Brain microvascular endothelial cell (primary cell): ENCODE measurements at regions not wholly inside any gene's neighbourhood (a gene's known extent, or its start where the extent isn't known, plus 50 kb on each side); places are given as distances from the start of the nearest gene placed in this dataset.

ENCODE experiments used
- DNase-seq: peaks from one replicate; pipeline ENCODE4 v3.0.0-alpha.2; 2020
- H3K27ac ChIP-seq: fragments of 250-450 bp; sonication (Bioruptor Pico); 2 replicates; pipeline ENCODE4 v1.5.1; 2020; ENCODE audit warnings: mild to moderate bottlenecking, moderate library complexity
- H3K27me3 ChIP-seq: fragments of 250-450 bp; sonication (Bioruptor Pico); replicated peaks from 2 replicates; pipeline ENCODE4 v1.5.1; 2020; ENCODE audit warnings: mild to moderate bottlenecking
- H3K36me3 ChIP-seq: fragments of 250-450 bp; sonication (Bioruptor Pico); replicated peaks from 2 replicates; pipeline ENCODE4 v1.5.1; 2020; ENCODE audit warnings: mild to moderate bottlenecking
- H3K4me3 ChIP-seq: 2 replicates; pipeline ENCODE4 v1.5.1; 2011; ENCODE audit warnings: low read depth, mild to moderate bottlenecking, control low read depth, low read length, moderate library complexity
- CTCF ChIP-seq: IDR thresholded peaks from 2 replicates; pipeline ENCODE4 v1.5.1; 2011; ENCODE audit warnings: low read depth, mild to moderate bottlenecking, moderate library complexity, low read length, control low read depth, inconsistent platforms; ENCODE audit errors: missing control alignments
- in situ Hi-C: cut with HindIII; loops from 2 replicates; pipeline ENCODE4 v1.10.0; 2017; ENCODE audit warnings: low sequenced_read_pairs, low pct_ligation_motif_present

GRCh38 chr13:87311165-87311564 is 360.0 kb upstream of the SLITRK5 start:
- TF ChIP-seq CTCF: no peak
- Histone ChIP-seq H3K36me3 (no peaks in the 10 kb centered on the region), H3K27me3 (no peaks in the 10 kb centered on the region), H3K27ac (no peak overlapping the region), H3K4me3 (no peak overlapping the region)
- in situ Hi-C loops: no loop called here
- DNase-seq: no peak

DNA sequence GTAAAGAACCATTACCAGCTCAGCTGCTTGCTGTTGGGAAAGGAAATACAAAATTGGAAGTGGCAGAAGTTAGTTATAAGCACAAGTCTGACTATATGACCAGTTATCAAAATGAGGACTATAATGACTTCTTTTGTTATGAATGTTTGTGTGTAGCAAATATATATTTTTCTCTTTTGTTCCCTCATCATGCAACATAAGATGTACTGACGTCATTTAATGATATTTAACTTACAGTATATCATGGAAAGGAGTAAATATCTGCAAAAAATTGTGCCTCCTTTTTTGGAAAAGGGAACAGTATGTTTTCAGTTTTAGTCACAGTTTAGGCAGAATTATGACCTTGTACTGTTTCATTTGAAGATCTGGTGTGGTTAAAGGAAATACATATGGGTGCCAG is 356.3 kb upstream of the SLITRK5 start:
- no peaks in the 10 kb centered on the region for H3K27me3 ChIP-seq
- no peaks in the 10 kb centered on the region for H3K36me3 ChIP-seq
- H3K4me3 ChIP-seq: no peak overlapping the region
- no peak for DNase-seq
- in situ Hi-C loops: no loop called here
- H3K27ac ChIP-seq: no peak overlapping the region
- TF ChIP-seq CTCF: no peak

DNA sequence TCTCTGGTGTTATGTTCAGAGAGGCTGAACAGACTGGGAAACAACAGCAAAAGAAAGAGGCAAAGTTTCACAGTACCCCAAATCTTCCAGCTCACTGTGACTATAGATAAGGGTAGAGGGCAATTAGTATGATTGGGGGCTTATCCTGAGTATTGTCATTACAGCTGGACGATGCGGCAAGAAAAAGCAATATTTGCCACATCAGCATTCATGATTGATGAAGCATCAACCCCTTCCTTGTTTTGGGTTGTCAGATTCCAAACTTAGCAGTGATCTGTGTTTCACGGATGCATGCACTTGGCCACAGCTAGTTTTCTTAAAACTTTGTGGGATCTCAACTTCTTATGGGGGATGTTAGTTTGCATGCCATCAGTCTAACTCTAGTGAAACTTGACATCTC is 348.8 kb upstream of the SLITRK5 start:
- Histone ChIP-seq H3K36me3 (no peaks in the 10 kb centered on the region), H3K27ac (no peak overlapping the region), H3K4me3 (no peak overlapping the region), H3K27me3 (no peaks in the 10 kb centered on the region)
- no peak for TF ChIP-seq CTCF
- DNase-seq: no peak
- in situ Hi-C loops: no loop called here

GRCh38 chr13:87324558-87324957 is 346.6 kb upstream of the SLITRK5 start:
- H3K27ac ChIP-seq: no peak overlapping the region
- in situ Hi-C loops: no loop called here
- no peak overlapping the region for H3K4me3 ChIP-seq
- no peaks in the 10 kb centered on the region for H3K36me3 ChIP-seq
- no peak for TF ChIP-seq CTCF
- DNase-seq: no peak
- no peaks in the 10 kb centered on the region for H3K27me3 ChIP-seq

DNA sequence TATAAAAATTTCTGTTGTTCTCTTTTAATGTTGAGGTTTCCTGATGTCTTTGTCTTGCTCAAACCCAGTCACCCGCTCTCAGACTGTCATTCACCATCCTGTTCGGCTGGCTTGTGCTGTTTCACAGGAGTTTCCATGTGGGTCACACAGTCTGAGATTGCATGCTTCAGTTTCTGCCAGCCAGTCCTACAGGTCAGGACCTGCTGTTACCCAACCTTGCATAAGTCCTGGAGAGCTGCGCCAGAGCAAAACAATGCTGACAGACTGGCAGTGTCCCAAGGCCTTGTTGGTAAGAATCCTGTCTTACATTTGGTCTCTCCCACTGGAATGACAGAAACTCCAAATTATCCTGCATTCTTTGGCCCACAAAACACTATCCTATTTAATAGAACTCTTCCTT is 340.0 kb upstream of the SLITRK5 start:
- H3K27me3 ChIP-seq: no peaks in the 10 kb centered on the region

More for the DNA sequence above, 340.0 kb upstream of the SLITRK5 start:
- Histone ChIP-seq H3K27ac (no peak overlapping the region), H3K4me3 (no peak overlapping the region), H3K36me3 (no peaks in the 10 kb centered on the region)
- no peak for DNase-seq
- in situ Hi-C loops: no loop called here
- no peak for TF ChIP-seq CTCF
